ENCODE measurements at regions not wholly inside any gene's neighbourhood (a gene's known extent, or its start where the extent isn't known, plus 50 kb on each side); places are given as distances from the start of the nearest gene placed in this dataset.

DNA sequence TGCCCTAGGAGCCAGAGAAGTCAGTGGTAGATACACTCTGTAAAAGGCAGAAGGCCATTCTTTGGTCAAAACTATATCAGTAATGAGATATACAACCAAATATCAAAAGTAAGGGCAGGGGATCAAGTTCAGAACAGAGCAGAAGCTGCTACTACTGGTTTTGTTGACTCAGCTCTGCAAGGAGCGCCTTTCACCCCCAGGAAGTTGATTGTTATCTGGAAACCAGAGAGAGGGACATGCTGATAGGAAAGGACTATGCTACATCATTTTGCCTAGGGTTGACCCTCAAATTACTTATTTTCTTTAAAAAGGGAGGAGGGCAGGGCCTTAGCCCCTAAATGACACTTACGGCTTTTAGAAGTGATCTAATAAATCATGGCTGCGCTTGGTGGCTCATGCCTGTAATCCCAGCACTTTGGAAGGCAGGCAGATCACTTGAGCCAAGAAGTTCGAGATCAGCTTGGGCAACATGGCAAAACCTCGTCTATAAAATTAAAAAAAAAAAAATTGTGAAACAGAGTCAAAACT is 194.0 kb downstream of the KLHL28 start:
- H2BK15ac ChIP-seq (ENCODE audit: low read length) = no peak overlapping the region
- H3K27ac ChIP-seq (replicated peaks; ENCODE audit: low read length) = no peak overlapping the region

DNA sequence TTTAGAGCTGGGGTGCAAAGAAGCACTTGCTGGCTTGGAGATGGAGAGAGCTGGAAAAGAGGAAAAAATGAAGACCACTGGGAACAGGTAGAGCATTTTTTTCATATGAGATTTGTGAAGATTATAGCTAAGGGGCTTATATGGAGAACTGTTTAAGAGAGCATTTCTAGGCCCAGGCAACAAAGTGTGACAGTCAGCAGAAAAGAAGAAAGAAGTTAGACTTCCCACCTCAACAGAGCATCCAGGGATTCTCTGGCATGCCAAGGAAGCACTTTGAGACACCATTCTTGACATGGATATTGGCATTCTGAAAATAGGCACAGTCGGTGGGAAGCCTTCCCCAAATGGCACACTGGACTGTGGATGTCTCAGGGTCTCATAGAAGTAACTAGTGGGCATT is 195.5 kb downstream of the KLHL28 start:
- Histone ChIP-seq H4K8ac (ENCODE audit: low read depth, low read length) (no peak overlapping the region), H4K91ac (ENCODE audit: low read depth, low read length, poor library complexity) (no peak overlapping the region), H3K4me2 (ENCODE audit: insufficient read depth, low read length, poor library complexity, severe bottlenecking) (no peak overlapping the region), H2BK12ac (ENCODE audit: low read length) (no peak overlapping the region), H3K79me1 (ENCODE audit: low read depth, low read length) (no peaks in the 10 kb centered on the region), H3K9me3 (replicated peaks in 1 of 2; ENCODE audit: control insufficient read depth in 2 of 2, insufficient read depth in 1 of 2, low read depth in 1 of 2, low read length in 2 of 2) (no peaks in the 10 kb centered on the region), H2BK15ac (ENCODE audit: low read length) (no peak overlapping the region), H2AFZ (ENCODE audit: low read length) (no peak overlapping the region), H3K9ac (ENCODE audit: low read depth, low read length, poor library complexity) (no peak overlapping the region), H3K14ac (ENCODE audit: low read length) (no peak overlapping the region), H2BK120ac (ENCODE audit: low read depth, low read length) (no peak overlapping the region), H3K36me3 (replicated peaks in 1 of 2; ENCODE audit: control insufficient read depth in 2 of 2, insufficient read depth in 2 of 2, low read length in 2 of 2) (no peaks in the 10 kb centered on the region), H3K23ac (ENCODE audit: low read depth, low read length, poor library complexity) (no peak overlapping the region), H3K4me3 (ENCODE audit: low read length in 2 of 2) (no peak overlapping the region), H3K4me1 (ENCODE audit: control insufficient read depth in 2 of 2, insufficient read depth in 1 of 2, low read depth in 1 of 2, low read length in 2 of 2) (no peaks in the 10 kb centered on the region), H3K27me3 (ENCODE audit: control insufficient read depth in 3 of 3, insufficient read depth in 3 of 3, low read depth in 1 of 3, low read length in 3 of 3) (no peaks in the 10 kb centered on the region), H3K4ac (ENCODE audit: low read length) (no peak overlapping the region), H3K18ac (ENCODE audit: low read length) (no peak overlapping the region), H2AK5ac (ENCODE audit: low read depth, low read length) (no peak overlapping the region), H2BK5ac (ENCODE audit: low read length) (no peak overlapping the region), H3K27ac (replicated peaks; ENCODE audit: low read length) (no peak overlapping the region)
- no peak for DNase-seq (ENCODE audit: low spot score)
- WGBS, 2 donors (ENCODE audit: extremely low coverage in 2 of 2, insufficient read length in 2 of 2, insufficient replicate concordance in 1 of 2) = no CpG with 5 or more reads among the region's 1 CpG

More for the DNA sequence above, 194.0 kb downstream of the KLHL28 start:
- no peaks in the 10 kb centered on the region for H3K9me3 ChIP-seq (replicated peaks in 1 of 2; ENCODE audit: control insufficient read depth in 2 of 2, insufficient read depth in 1 of 2, low read depth in 1 of 2, low read length in 2 of 2)
- H3K4me2 ChIP-seq (ENCODE audit: insufficient read depth, low read length, poor library complexity, severe bottlenecking) = no peak overlapping the region
- no peak overlapping the region for H3K4me3 ChIP-seq (ENCODE audit: low read length in 2 of 2)
- no peak overlapping the region for H4K8ac ChIP-seq (ENCODE audit: low read depth, low read length)
- no peak overlapping the region for H3K18ac ChIP-seq (ENCODE audit: low read length)
- no peaks in the 10 kb centered on the region for H3K4me1 ChIP-seq (ENCODE audit: control insufficient read depth in 2 of 2, insufficient read depth in 1 of 2, low read depth in 1 of 2, low read length in 2 of 2)
- no CpG with 5 or more reads among the region's 5 CpGs for WGBS, 2 donors (ENCODE audit: extremely low coverage in 2 of 2, insufficient read length in 2 of 2, insufficient replicate concordance in 1 of 2)
- no peak overlapping the region for H4K91ac ChIP-seq (ENCODE audit: low read depth, low read length, poor library complexity)
- no peak overlapping the region for H3K14ac ChIP-seq (ENCODE audit: low read length)
- no peak for DNase-seq (ENCODE audit: low spot score)
- H2BK5ac ChIP-seq (ENCODE audit: low read length) = no peak overlapping the region
- H2AK5ac ChIP-seq (ENCODE audit: low read depth, low read length) = no peak overlapping the region
- no peak overlapping the region for H2AFZ ChIP-seq (ENCODE audit: low read length)
- no peak overlapping the region for H3K23ac ChIP-seq (ENCODE audit: low read depth, low read length, poor library complexity)
- no peak overlapping the region for H3K9ac ChIP-seq (ENCODE audit: low read depth, low read length, poor library complexity)
- no peak overlapping the region for H3K4ac ChIP-seq (ENCODE audit: low read length)
- H2BK12ac ChIP-seq (ENCODE audit: low read length) = no peak overlapping the region
- no peak overlapping the region for H2BK120ac ChIP-seq (ENCODE audit: low read depth, low read length)
- H3K79me1 ChIP-seq (ENCODE audit: low read depth, low read length) = no peaks in the 10 kb centered on the region
- no peaks in the 10 kb centered on the region for H3K27me3 ChIP-seq (ENCODE audit: control insufficient read depth in 3 of 3, insufficient read depth in 3 of 3, low read depth in 1 of 3, low read length in 3 of 3)
- H3K36me3 ChIP-seq (replicated peaks in 1 of 2; ENCODE audit: control insufficient read depth in 2 of 2, insufficient read depth in 2 of 2, low read length in 2 of 2) = no peaks in the 10 kb centered on the region

- no peak overlapping the region for H2BK15ac ChIP-seq (ENCODE audit: low read length)
- H2BK12ac ChIP-seq (ENCODE audit: low read length) = no peak overlapping the region
- H3K36me3 ChIP-seq (replicated peaks in 1 of 2; ENCODE audit: control insufficient read depth in 2 of 2, insufficient read depth in 2 of 2, low read length in 2 of 2) = no peaks in the 10 kb centered on the region
- H3K14ac ChIP-seq (ENCODE audit: low read length) = no peak overlapping the region
- DNase-seq (ENCODE audit: low spot score) = no peak
- no peaks in the 10 kb centered on the region for H3K4me1 ChIP-seq (ENCODE audit: control insufficient read depth in 2 of 2, insufficient read depth in 1 of 2, low read depth in 1 of 2, low read length in 2 of 2)
- no peaks in the 10 kb centered on the region for H3K27me3 ChIP-seq (ENCODE audit: control insufficient read depth in 3 of 3, insufficient read depth in 3 of 3, low read depth in 1 of 3, low read length in 3 of 3)
- H3K23ac ChIP-seq (ENCODE audit: low read depth, low read length, poor library complexity) = no peak overlapping the region
- no peak overlapping the region for H3K27ac ChIP-seq (replicated peaks; ENCODE audit: low read length)
- H4K8ac ChIP-seq (ENCODE audit: low read depth, low read length) = no peak overlapping the region
- no peak overlapping the region for H3K9ac ChIP-seq (ENCODE audit: low read depth, low read length, poor library complexity)
- no peaks in the 10 kb centered on the region for H3K79me1 ChIP-seq (ENCODE audit: low read depth, low read length)
- H2AK5ac ChIP-seq (ENCODE audit: low read depth, low read length) = no peak overlapping the region
- no peak overlapping the region for H3K4me2 ChIP-seq (ENCODE audit: insufficient read depth, low read length, poor library complexity, severe bottlenecking)
- no peak overlapping the region for H2AFZ ChIP-seq (ENCODE audit: low read length)
- no peak overlapping the region for H2BK5ac ChIP-seq (ENCODE audit: low read length)
- H3K4ac ChIP-seq (ENCODE audit: low read length) = no peak overlapping the region
- H2BK120ac ChIP-seq (ENCODE audit: low read depth, low read length) = no peak overlapping the region
- H3K9me3 ChIP-seq (replicated peaks in 1 of 2; ENCODE audit: control insufficient read depth in 2 of 2, insufficient read depth in 1 of 2, low read depth in 1 of 2, low read length in 2 of 2) = no peaks in the 10 kb centered on the region
- no CpG with 5 or more reads among the region's 1 CpG for WGBS, 2 donors (ENCODE audit: extremely low coverage in 2 of 2, insufficient read length in 2 of 2, insufficient replicate concordance in 1 of 2)
- no peak overlapping the region for H3K4me3 ChIP-seq (ENCODE audit: low read length in 2 of 2)
- no peak overlapping the region for H4K91ac ChIP-seq (ENCODE audit: low read depth, low read length, poor library complexity)
- H3K18ac ChIP-seq (ENCODE audit: low read length) = no peak overlapping the region
Observed at GRCh38 chr14:44763356-44763755, 198.4 kb downstream of the KLHL28 start.

GRCh38 chr14:44759277-44759676 is 202.5 kb downstream of the KLHL28 start:
- Histone ChIP-seq H4K91ac (ENCODE audit: low read depth, low read length, poor library complexity) (no peak overlapping the region), H3K18ac (ENCODE audit: low read length) (no peak overlapping the region), H2BK120ac (ENCODE audit: low read depth, low read length) (no peak overlapping the region), H3K23ac (ENCODE audit: low read depth, low read length, poor library complexity) (no peak overlapping the region), H2AK5ac (ENCODE audit: low read depth, low read length) (no peak overlapping the region), H3K4me1 (ENCODE audit: control insufficient read depth in 2 of 2, insufficient read depth in 1 of 2, low read depth in 1 of 2, low read length in 2 of 2) (no peaks in the 10 kb centered on the region), H2AFZ (ENCODE audit: low read length) (no peak overlapping the region), H3K27me3 (ENCODE audit: control insufficient read depth in 3 of 3, insufficient read depth in 3 of 3, low read depth in 1 of 3, low read length in 3 of 3) (no peaks in the 10 kb centered on the region), H2BK15ac (ENCODE audit: low read length) (no peak overlapping the region), H3K27ac (replicated peaks; ENCODE audit: low read length) (no peak overlapping the region), H3K14ac (ENCODE audit: low read length) (no peak overlapping the region), H3K79me1 (ENCODE audit: low read depth, low read length) (no peaks in the 10 kb centered on the region), H2BK12ac (ENCODE audit: low read length) (no peak overlapping the region), H3K9me3 (replicated peaks in 1 of 2; ENCODE audit: control insufficient read depth in 2 of 2, insufficient read depth in 1 of 2, low read depth in 1 of 2, low read length in 2 of 2) (no peaks in the 10 kb centered on the region), H4K8ac (ENCODE audit: low read depth, low read length) (no peak overlapping the region), H3K4me2 (ENCODE audit: insufficient read depth, low read length, poor library complexity, severe bottlenecking) (no peak overlapping the region), H3K4ac (ENCODE audit: low read length) (no peak overlapping the region), H3K4me3 (ENCODE audit: low read length in 2 of 2) (no peak overlapping the region), H2BK5ac (ENCODE audit: low read length) (no peak overlapping the region), H3K36me3 (replicated peaks in 1 of 2; ENCODE audit: control insufficient read depth in 2 of 2, insufficient read depth in 2 of 2, low read length in 2 of 2) (no peaks in the 10 kb centered on the region), H3K9ac (ENCODE audit: low read depth, low read length, poor library complexity) (no peak overlapping the region)
- no CpG with 5 or more reads among the region's 2 CpGs for WGBS, 2 donors (ENCODE audit: extremely low coverage in 2 of 2, insufficient read length in 2 of 2, insufficient replicate concordance in 1 of 2)
- no peak for DNase-seq (ENCODE audit: low spot score)
